ENCODE measurements at regions not wholly inside any gene's neighbourhood (a gene's known extent, or its start where the extent isn't known, plus 50 kb on each side); places are given as distances from the start of the nearest gene placed in this dataset.

- Histone ChIP-seq H4K20me1 (ENCODE audit: insufficient read depth, low read length) (no peaks in the 10 kb centered on the region), H3K4me1 (ENCODE audit: insufficient read depth, low read length, severe bottlenecking) (no peaks in the 10 kb centered on the region), H3K9me3 (ENCODE audit: low read length) (no peaks in the 10 kb centered on the region), H3K27me3 (ENCODE audit: insufficient read depth, low read length) (no peaks in the 10 kb centered on the region), H2AFZ (ENCODE audit: low read length) (no peak overlapping the region), H3K4me2 (ENCODE audit: low read length) (no peak overlapping the region), H3K36me3 (ENCODE audit: insufficient read depth, low read length) (no peaks in the 10 kb centered on the region), H3K4me3 (ENCODE audit: low read depth, low read length, poor library complexity, severe bottlenecking) (no peak overlapping the region), H3K9ac (ENCODE audit: low read length) (no peak overlapping the region), H3K79me2 (ENCODE audit: insufficient read depth, low read length) (no peaks in the 10 kb centered on the region), H3K27ac (ENCODE audit: low read depth, low read length, poor library complexity, severe bottlenecking) (no peak overlapping the region), H3K9me2 (ENCODE audit: low read depth, low read length) (no peaks in the 10 kb centered on the region), H3F3A (ENCODE audit: insufficient read depth, low read length) (no peaks in the 10 kb centered on the region)
- TF ChIP-seq, protein P1, sequence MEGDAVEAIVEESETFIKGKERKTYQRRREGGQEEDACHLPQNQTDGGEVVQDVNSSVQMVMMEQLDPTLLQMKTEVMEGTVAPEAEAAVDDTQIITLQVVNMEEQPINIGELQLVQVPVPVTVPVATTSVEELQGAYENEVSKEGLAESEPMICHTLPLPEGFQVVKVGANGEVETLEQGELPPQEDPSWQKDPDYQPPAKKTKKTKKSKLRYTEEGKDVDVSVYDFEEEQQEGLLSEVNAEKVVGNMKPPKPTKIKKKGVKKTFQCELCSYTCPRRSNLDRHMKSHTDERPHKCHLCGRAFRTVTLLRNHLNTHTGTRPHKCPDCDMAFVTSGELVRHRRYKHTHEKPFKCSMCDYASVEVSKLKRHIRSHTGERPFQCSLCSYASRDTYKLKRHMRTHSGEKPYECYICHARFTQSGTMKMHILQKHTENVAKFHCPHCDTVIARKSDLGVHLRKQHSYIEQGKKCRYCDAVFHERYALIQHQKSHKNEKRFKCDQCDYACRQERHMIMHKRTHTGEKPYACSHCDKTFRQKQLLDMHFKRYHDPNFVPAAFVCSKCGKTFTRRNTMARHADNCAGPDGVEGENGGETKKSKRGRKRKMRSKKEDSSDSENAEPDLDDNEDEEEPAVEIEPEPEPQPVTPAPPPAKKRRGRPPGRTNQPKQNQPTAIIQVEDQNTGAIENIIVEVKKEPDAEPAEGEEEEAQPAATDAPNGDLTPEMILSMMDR (IDR thresholded peaks at IDR 0.05; ENCODE audit: low read length): no peak
- no peak for TF ChIP-seq EZH2 (IDR thresholded peaks at IDR 0.05; ENCODE audit: borderline replicate concordance, low read length)
These were observed 346.3 kb downstream of the LRATD1 start for GRCh38 chr2:14978845-14979244.

DNA sequence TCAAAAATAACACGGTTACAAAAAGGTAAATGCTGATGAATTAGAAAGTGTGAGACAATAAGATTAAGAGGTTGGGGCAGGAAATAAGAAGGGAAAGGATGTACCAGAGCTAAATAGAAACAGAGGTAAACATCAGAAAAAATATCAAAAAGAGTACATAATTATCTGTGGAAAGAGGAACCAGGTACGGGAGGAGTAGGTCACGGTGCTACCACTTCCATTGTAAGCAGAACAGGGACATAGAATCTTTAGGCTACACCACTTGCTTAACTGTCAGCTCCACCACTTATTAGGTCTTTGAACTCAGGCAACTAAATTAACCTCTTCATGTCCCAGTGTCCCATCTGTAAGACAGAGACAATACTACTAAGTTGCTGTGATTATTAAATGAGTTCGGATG lies 350.3 kb downstream of the LRATD1 start:
- no peaks in the 10 kb centered on the region for H3K9me3 ChIP-seq (ENCODE audit: low read length)
- H3K27me3 ChIP-seq (ENCODE audit: insufficient read depth, low read length): no peaks in the 10 kb centered on the region; the same call in 1 of the 2 replicates

GRCh38 chr2:14988600-14988999 lies 356.1 kb downstream of the LRATD1 start:
- no peaks in the 10 kb centered on the region for H3K9me3 ChIP-seq (ENCODE audit: low read length)
- no peak overlapping the region for H3K4me2 ChIP-seq (ENCODE audit: low read length)
- TF ChIP-seq, protein P1 (IDR thresholded peaks at IDR 0.05; ENCODE audit: low read length): no peak
- no peak for TF ChIP-seq EZH2 (IDR thresholded peaks at IDR 0.05; ENCODE audit: borderline replicate concordance, low read length)
- no peaks in the 10 kb centered on the region for H4K20me1 ChIP-seq (ENCODE audit: insufficient read depth, low read length)
- no peaks in the 10 kb centered on the region for H3F3A ChIP-seq (ENCODE audit: insufficient read depth, low read length)
- no peaks in the 10 kb centered on the region for H3K9me2 ChIP-seq (ENCODE audit: low read depth, low read length)
- no peak overlapping the region for H3K9ac ChIP-seq (ENCODE audit: low read length)
- H3K79me2 ChIP-seq (ENCODE audit: insufficient read depth, low read length): no peaks in the 10 kb centered on the region
- H3K4me1 ChIP-seq (ENCODE audit: insufficient read depth, low read length, severe bottlenecking): no peaks in the 10 kb centered on the region
- no peaks in the 10 kb centered on the region; the same call in 1 of the 2 replicates for H3K27me3 ChIP-seq (ENCODE audit: insufficient read depth, low read length)
- H3K4me3 ChIP-seq (ENCODE audit: low read depth, low read length, poor library complexity, severe bottlenecking): no peak overlapping the region
- no peaks in the 10 kb centered on the region for H3K36me3 ChIP-seq (ENCODE audit: insufficient read depth, low read length)
- H3K27ac ChIP-seq (ENCODE audit: low read depth, low read length, poor library complexity, severe bottlenecking): no peak overlapping the region
- H2AFZ ChIP-seq (ENCODE audit: low read length): no peak overlapping the region

More for the DNA sequence above, 350.3 kb downstream of the LRATD1 start:
- TF ChIP-seq, protein P1 (IDR thresholded peaks at IDR 0.05; ENCODE audit: low read length): no peak
- no peak for TF ChIP-seq EZH2 (IDR thresholded peaks at IDR 0.05; ENCODE audit: borderline replicate concordance, low read length)
- no peak overlapping the region for H2AFZ ChIP-seq (ENCODE audit: low read length)
- H3K79me2 ChIP-seq (ENCODE audit: insufficient read depth, low read length): no peaks in the 10 kb centered on the region
- H3K27ac ChIP-seq (ENCODE audit: low read depth, low read length, poor library complexity, severe bottlenecking): no peak overlapping the region
- H3K4me3 ChIP-seq (ENCODE audit: low read depth, low read length, poor library complexity, severe bottlenecking): no peak overlapping the region
- no peaks in the 10 kb centered on the region for H3K36me3 ChIP-seq (ENCODE audit: insufficient read depth, low read length)
- no peaks in the 10 kb centered on the region for H3F3A ChIP-seq (ENCODE audit: insufficient read depth, low read length)
- H3K4me2 ChIP-seq (ENCODE audit: low read length): no peak overlapping the region
- H3K4me1 ChIP-seq (ENCODE audit: insufficient read depth, low read length, severe bottlenecking): no peaks in the 10 kb centered on the region
- H4K20me1 ChIP-seq (ENCODE audit: insufficient read depth, low read length): no peaks in the 10 kb centered on the region
- no peaks in the 10 kb centered on the region for H3K9me2 ChIP-seq (ENCODE audit: low read depth, low read length)
- no peak overlapping the region for H3K9ac ChIP-seq (ENCODE audit: low read length)

Measured in OCI-LY1 (cell line).